ENCODE measurements at regions not wholly inside any gene's neighbourhood (a gene's known extent, or its start where the extent isn't known, plus 50 kb on each side); places are given as distances from the start of the nearest gene placed in this dataset.

- RAD21 ChIA-PET (ENCODE audit: low non-redundant PET in 1 of 2, low total read pairs in 2 of 2, uncharacterized antibody in 2 of 2, unreplicated experiment in 2 of 2), result no interaction called here
- Histone ChIP-seq H3K79me2 (ENCODE audit: insufficient read depth, low read length) (no peaks in the 10 kb centered on the region), H2AFZ (ENCODE audit: low read depth, low read length, poor library complexity, severe bottlenecking) (no peak overlapping the region), H3K4me2 (ENCODE audit: low read length) (no peak overlapping the region), H4K20me1 (ENCODE audit: insufficient read depth) (no peaks in the 10 kb centered on the region), H3K4me3 (replicated peaks in 1 of 2; ENCODE audit: low read depth in 1 of 2, low read length in 2 of 2) (no peak overlapping the region), H3K27ac (ENCODE audit: low read depth, low read length) (no peak overlapping the region), H3K36me3 (ENCODE audit: control insufficient read depth in 1 of 2, insufficient read depth in 2 of 2, low read length in 2 of 2) (no peaks in the 10 kb centered on the region), H3K9me2 (ENCODE audit: insufficient read depth) (no peaks in the 10 kb centered on the region), H3K9ac (ENCODE audit: low read length) (no peak overlapping the region), H3K27me3 (ENCODE audit: insufficient read depth, low read length) (no peaks in the 10 kb centered on the region), H3K9me3 (ENCODE audit: control insufficient read depth in 1 of 2, insufficient read depth in 1 of 2, low read depth in 1 of 2, low read length in 2 of 2) (no peaks in the 10 kb centered on the region), H3K4me1 (ENCODE audit: control insufficient read depth in 1 of 2, insufficient read depth in 2 of 2, low read length in 2 of 2) (no peaks in the 10 kb centered on the region)
- DNase-seq (ENCODE audit: low read depth, low spot score) (no peak), ATAC-seq (no peak)
- POLR2A ChIA-PET, result no interaction called here
- BruUV-seq (replicated peaks), result no TSS peak
- CTCF ChIA-PET, result no interaction called here
- intact Hi-C loops (cut with micrococcal nuclease), result no loop called here
- TF ChIP-seq SRF (IDR thresholded peaks at IDR 0.05; ENCODE audit: low read depth) (no peak), ZNF274 (IDR thresholded peaks at IDR 0.05; ENCODE audit: low read depth, low read length) (no peak), TCF7L2 (IDR thresholded peaks at IDR 0.05; ENCODE audit: borderline replicate concordance, extremely low read depth, insufficient read depth, insufficient read length) (no peak), JUND (IDR thresholded peaks at IDR 0.05) (no peak), ZFX (IDR thresholded peaks at IDR 0.05) (no peak), CEBPB (IDR thresholded peaks at IDR 0.05; ENCODE audit: low read depth) (no peak), FOSL1 (IDR thresholded peaks at IDR 0.05; ENCODE audit: low read depth) (no peak), CBX3 (IDR thresholded peaks at IDR 0.05; ENCODE audit: low read depth) (no peak), POLR2A (IDR thresholded peaks at IDR 0.05; ENCODE audit: borderline replicate concordance, extremely low read depth, insufficient read depth, insufficient read length) (no peak), ELF1 (IDR thresholded peaks at IDR 0.05; ENCODE audit: borderline replicate concordance, low read depth) (no peak), RAD21 (IDR thresholded peaks at IDR 0.05; ENCODE audit: low read depth) (no peak), EZH2phosphoT487 (IDR thresholded peaks at IDR 0.05; ENCODE audit: borderline replicate concordance) (no peak)
- TF ChIP-seq, protein P1, sequence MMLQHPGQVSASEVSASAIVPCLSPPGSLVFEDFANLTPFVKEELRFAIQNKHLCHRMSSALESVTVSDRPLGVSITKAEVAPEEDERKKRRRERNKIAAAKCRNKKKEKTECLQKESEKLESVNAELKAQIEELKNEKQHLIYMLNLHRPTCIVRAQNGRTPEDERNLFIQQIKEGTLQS (IDR thresholded peaks at IDR 0.05), result no peak
Observed at GRCh38 chr4:170705907-170706306, 616.2 kb upstream of the AADAT start.

DNA sequence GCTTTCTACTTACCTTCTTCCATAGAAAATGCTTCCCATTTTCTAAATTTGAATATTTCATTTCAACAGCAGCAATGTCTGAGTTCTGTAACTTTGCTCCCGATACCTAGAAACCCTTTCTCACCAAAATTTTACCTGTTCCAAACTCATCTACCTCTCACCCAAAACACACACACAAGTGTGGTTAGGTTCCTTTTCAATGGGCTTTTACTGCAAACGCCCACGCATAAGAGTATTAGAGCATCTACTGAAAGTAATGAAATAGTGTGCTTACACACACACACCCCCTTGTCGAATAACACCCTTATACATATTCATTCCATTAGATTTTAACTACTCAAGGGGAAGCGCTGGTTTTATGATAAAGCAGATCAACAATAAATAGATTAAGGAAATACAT, 610.3 kb upstream of the AADAT start:
- no peaks in the 10 kb centered on the region for H3K9me3 ChIP-seq (ENCODE audit: control insufficient read depth in 1 of 2, insufficient read depth in 1 of 2, low read depth in 1 of 2, low read length in 2 of 2)
- H3K4me3 ChIP-seq (replicated peaks in 1 of 2; ENCODE audit: low read depth in 1 of 2, low read length in 2 of 2), result no peak overlapping the region
- no peaks in the 10 kb centered on the region for H4K20me1 ChIP-seq (ENCODE audit: insufficient read depth)
- POLR2A ChIA-PET, result no interaction called here
- CTCF ChIA-PET, result no interaction called here
- no peaks in the 10 kb centered on the region for H3K4me1 ChIP-seq (ENCODE audit: control insufficient read depth in 1 of 2, insufficient read depth in 2 of 2, low read length in 2 of 2)
- DNase-seq (ENCODE audit: low read depth, low spot score) (no peak), ATAC-seq (no peak)
- BruUV-seq (replicated peaks), result no TSS peak
- H3K79me2 ChIP-seq (ENCODE audit: insufficient read depth, low read length), result no peaks in the 10 kb centered on the region
- RAD21 ChIA-PET (ENCODE audit: low non-redundant PET in 1 of 2, low total read pairs in 2 of 2, uncharacterized antibody in 2 of 2, unreplicated experiment in 2 of 2), result no interaction called here
- intact Hi-C loops (cut with micrococcal nuclease), result no loop called here
- no peak overlapping the region for H2AFZ ChIP-seq (ENCODE audit: low read depth, low read length, poor library complexity, severe bottlenecking)
- no peaks in the 10 kb centered on the region for H3K27me3 ChIP-seq (ENCODE audit: insufficient read depth, low read length)
- H3K27ac ChIP-seq (ENCODE audit: low read depth, low read length), result no peak overlapping the region
- no peak overlapping the region for H3K9ac ChIP-seq (ENCODE audit: low read length)
- TF ChIP-seq, protein P2, sequence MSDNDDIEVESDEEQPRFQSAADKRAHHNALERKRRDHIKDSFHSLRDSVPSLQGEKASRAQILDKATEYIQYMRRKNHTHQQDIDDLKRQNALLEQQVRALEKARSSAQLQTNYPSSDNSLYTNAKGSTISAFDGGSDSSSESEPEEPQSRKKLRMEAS (IDR thresholded peaks at IDR 0.05), result no peak
- no peak for TF ChIP-seq TCF7L2 (IDR thresholded peaks at IDR 0.05; ENCODE audit: borderline replicate concordance, extremely low read depth, insufficient read depth, insufficient read length)
- no peak for TF ChIP-seq POLR2AphosphoS5 (IDR thresholded peaks at IDR 0.05; ENCODE audit: low read depth, low read length)
- TF ChIP-seq ZNF274 (IDR thresholded peaks at IDR 0.05; ENCODE audit: low read depth, low read length), result no peak
- no peak for TF ChIP-seq EZH2 (IDR thresholded peaks at IDR 0.05)
- no peak for TF ChIP-seq EGR1 (IDR thresholded peaks at IDR 0.05; ENCODE audit: low read depth)
- no peak for TF ChIP-seq JUND (IDR thresholded peaks at IDR 0.05)
- no peak for TF ChIP-seq ZBTB33 (IDR thresholded peaks at IDR 0.05; ENCODE audit: extremely low read depth, insufficient replicate concordance, low read length)
- no peak for TF ChIP-seq CEBPB (IDR thresholded peaks at IDR 0.05; ENCODE audit: low read depth)
- no peaks in the 10 kb centered on the region for H3K9me2 ChIP-seq (ENCODE audit: insufficient read depth)
- H3K36me3 ChIP-seq (ENCODE audit: control insufficient read depth in 1 of 2, insufficient read depth in 2 of 2, low read length in 2 of 2), result no peaks in the 10 kb centered on the region
- no peak overlapping the region for H3K4me2 ChIP-seq (ENCODE audit: low read length)
